Gastroesophageal sphincter (tissue), 4 donors: ENCODE measurements at regions not wholly inside any gene's neighbourhood (a gene's known extent, or its start where the extent isn't known, plus 50 kb on each side); places are given as distances from the start of the nearest gene placed in this dataset.

Experiments
- ATAC-seq: fragments of 150-250 bp; one replicate; pipeline ENCODE4 v1.9.1; 2016; ENCODE audit warnings: mild to moderate bottlenecking, moderate library complexity
- H3K27ac ChIP-seq, 4 donors: fragments of 200-600 bp; sonication (generic) in 3 of 4; 1 replicate in 3 of 4; 2 replicates in 1 of 4; pipeline ENCODE4 v1.5.1; 2016 to 2019
- H3K27me3 ChIP-seq: fragments of 200-600 bp; sonication (generic); one replicate; pipeline ENCODE4 v1.5.1; 2019
- H3K36me3 ChIP-seq, 2 donors: fragments of 200-600 bp; sonication (generic); one replicate each; pipeline ENCODE4 v1.5.1; 2019; ENCODE audit warnings: control low read depth in 1 of 2
- H3K4me1 ChIP-seq, 3 donors: fragments of 200-600 bp; sonication (generic); 1 replicate in 2 of 3; 2 replicates in 1 of 3; pipeline ENCODE4 v1.5.1; 2016 to 2019; ENCODE audit warnings: control low read depth in 2 of 3
- H3K4me3 ChIP-seq, 2 donors: fragments of 200-600 bp; sonication (generic); one replicate each; pipeline ENCODE4 v1.5.1; 2019; ENCODE audit warnings: mild to moderate bottlenecking in 1 of 2, moderate library complexity in 1 of 2
- H3K9me3 ChIP-seq, 3 donors: fragments of 200-600 bp; sonication (generic); one replicate each; pipeline ENCODE4 v1.5.1; 2017 to 2019; ENCODE audit warnings: control low read depth in 2 of 3
- EP300 ChIP-seq: sonication (generic); formaldehyde crosslinking; IDR thresholded peaks from one replicate; pipeline ENCODE4 v1.6.1; 2017; ENCODE audit warnings: antibody characterized with exemption, mild to moderate bottlenecking
- POLR2A ChIP-seq, 2 donors: fragments of 450-650 bp; IDR thresholded peaks; one replicate each; pipeline ENCODE4 v1.6.1; 2017; ENCODE audit warnings: antibody characterized with exemption in 2 of 2, mild to moderate bottlenecking in 2 of 2, moderate library complexity in 1 of 2
- POLR2AphosphoS5 ChIP-seq: sonication (generic); formaldehyde crosslinking; IDR thresholded peaks from one replicate; pipeline ENCODE4 v1.6.1; 2017; ENCODE audit warnings: antibody characterized with exemption
- WGBS, 2 donors: methylation state at CpG; one replicate each; pipeline ENCODE4 v1.1.5; 2018; ENCODE audit warnings: low coverage in 1 of 2; 5-methylcytosine and 5-hydroxymethylcytosine counted together
- TF ChIP-seq, protein P1 (sequence below), 4 experiments: fragments of 200-600 bp in 2 of 4; fragments of 450-650 bp in 2 of 4; sonication (generic) in 1 of 4; IDR thresholded peaks; one replicate each; pipeline ENCODE4 v1.5.1; 2017 to 2019; ENCODE audit warnings: antibody characterized with exemption in 4 of 4, mild to moderate bottlenecking in 2 of 4, moderate library complexity in 2 of 4

GRCh38 chr9:82736126-82736525 lies 326.8 kb downstream of the RASEF start:
- Histone ChIP-seq H3K27me3 (no peaks in the 10 kb centered on the region), H3K27ac (no peak overlapping the region), H3K4me3 (no peak overlapping the region), H3K9me3 (no peaks in the 10 kb centered on the region), H3K36me3 (no peaks in the 10 kb centered on the region), H3K4me1 (no peaks in the 10 kb centered on the region)
- 86 to 94% methylated on average over 4 of the region's 4 CpGs for WGBS, 2 donors
- ATAC-seq = no peak
- TF ChIP-seq POLR2AphosphoS5 (no peak), POLR2A (IDR thresholded peaks at IDR 0.05) (no peak), EP300 (no peak)
- TF ChIP-seq, protein P1, sequence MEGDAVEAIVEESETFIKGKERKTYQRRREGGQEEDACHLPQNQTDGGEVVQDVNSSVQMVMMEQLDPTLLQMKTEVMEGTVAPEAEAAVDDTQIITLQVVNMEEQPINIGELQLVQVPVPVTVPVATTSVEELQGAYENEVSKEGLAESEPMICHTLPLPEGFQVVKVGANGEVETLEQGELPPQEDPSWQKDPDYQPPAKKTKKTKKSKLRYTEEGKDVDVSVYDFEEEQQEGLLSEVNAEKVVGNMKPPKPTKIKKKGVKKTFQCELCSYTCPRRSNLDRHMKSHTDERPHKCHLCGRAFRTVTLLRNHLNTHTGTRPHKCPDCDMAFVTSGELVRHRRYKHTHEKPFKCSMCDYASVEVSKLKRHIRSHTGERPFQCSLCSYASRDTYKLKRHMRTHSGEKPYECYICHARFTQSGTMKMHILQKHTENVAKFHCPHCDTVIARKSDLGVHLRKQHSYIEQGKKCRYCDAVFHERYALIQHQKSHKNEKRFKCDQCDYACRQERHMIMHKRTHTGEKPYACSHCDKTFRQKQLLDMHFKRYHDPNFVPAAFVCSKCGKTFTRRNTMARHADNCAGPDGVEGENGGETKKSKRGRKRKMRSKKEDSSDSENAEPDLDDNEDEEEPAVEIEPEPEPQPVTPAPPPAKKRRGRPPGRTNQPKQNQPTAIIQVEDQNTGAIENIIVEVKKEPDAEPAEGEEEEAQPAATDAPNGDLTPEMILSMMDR (IDR thresholded peaks at IDR 0.05) = no peak

GRCh38 chr9:82736701-82737100 lies 326.2 kb downstream of the RASEF start:
- Histone ChIP-seq H3K27ac (no peak overlapping the region), H3K9me3 (no peaks in the 10 kb centered on the region), H3K27me3 (no peaks in the 10 kb centered on the region), H3K4me1 (no peaks in the 10 kb centered on the region), H3K4me3 (no peak overlapping the region), H3K36me3 (no peaks in the 10 kb centered on the region)
- TF ChIP-seq POLR2AphosphoS5 (no peak), POLR2A (IDR thresholded peaks at IDR 0.05) (no peak), EP300 (no peak)
- TF ChIP-seq, protein P1 (IDR thresholded peaks at IDR 0.05) = no peak
- ATAC-seq = no peak
- 47 to 71% methylated on average over 2 of the region's 2 CpGs for WGBS, 2 donors

GRCh38 chr9:82745919-82746318 lies 317.0 kb downstream of the RASEF start:
- Histone ChIP-seq H3K9me3 (no peaks in the 10 kb centered on the region), H3K4me3 (no peak overlapping the region), H3K27me3 (no peaks in the 10 kb centered on the region), H3K36me3 (no peaks in the 10 kb centered on the region), H3K4me1 (no peaks in the 10 kb centered on the region), H3K27ac (no peak overlapping the region)
- no peak for ATAC-seq
- 40 to 100% methylated on average over 2 of the region's 2 CpGs for WGBS, 2 donors
- TF ChIP-seq EP300 = no peak
- TF ChIP-seq POLR2AphosphoS5 = no peak
- TF ChIP-seq POLR2A (IDR thresholded peaks at IDR 0.05) = no peak
- TF ChIP-seq, protein P1 (IDR thresholded peaks at IDR 0.05) = no peak

DNA sequence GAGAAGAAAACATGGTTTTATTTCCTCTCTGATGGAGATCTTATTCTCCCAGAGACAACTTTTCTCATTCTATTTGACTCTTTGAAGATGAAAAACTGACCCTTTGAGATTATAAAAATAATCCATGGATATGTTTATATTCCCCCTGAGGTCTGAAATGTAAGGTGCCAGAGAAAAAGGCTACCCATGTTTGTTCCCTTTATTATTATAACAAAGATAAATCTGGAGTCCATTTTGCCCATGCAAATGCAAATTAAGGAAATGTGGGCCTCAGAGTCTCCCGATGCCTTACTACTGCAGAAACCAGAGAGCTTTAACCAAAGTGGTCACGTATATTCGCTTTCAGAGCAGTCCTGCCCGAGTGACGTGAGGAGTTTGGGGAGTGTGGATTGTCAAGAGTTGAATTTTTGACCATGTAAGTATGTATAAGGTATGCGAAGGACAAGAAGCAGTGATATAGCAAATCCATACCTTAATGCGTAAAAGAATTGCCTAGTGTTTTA lies 312.5 kb downstream of the RASEF start:
- no peaks in the 10 kb centered on the region for H3K9me3 ChIP-seq
- H3K4me1 ChIP-seq = no peaks in the 10 kb centered on the region
- no peaks in the 10 kb centered on the region for H3K36me3 ChIP-seq
- H3K4me3 ChIP-seq = no peak overlapping the region
- no peaks in the 10 kb centered on the region for H3K27me3 ChIP-seq
- no peak for ATAC-seq
- WGBS, 2 donors = 82 to 83% methylated on average over 7 of the region's 7 CpGs
- H3K27ac ChIP-seq = no peak overlapping the region
- no peak for TF ChIP-seq EP300
- TF ChIP-seq, protein P1 (IDR thresholded peaks at IDR 0.05) = no peak
- TF ChIP-seq POLR2AphosphoS5 = no peak
- TF ChIP-seq POLR2A (IDR thresholded peaks at IDR 0.05) = no peak

DNA sequence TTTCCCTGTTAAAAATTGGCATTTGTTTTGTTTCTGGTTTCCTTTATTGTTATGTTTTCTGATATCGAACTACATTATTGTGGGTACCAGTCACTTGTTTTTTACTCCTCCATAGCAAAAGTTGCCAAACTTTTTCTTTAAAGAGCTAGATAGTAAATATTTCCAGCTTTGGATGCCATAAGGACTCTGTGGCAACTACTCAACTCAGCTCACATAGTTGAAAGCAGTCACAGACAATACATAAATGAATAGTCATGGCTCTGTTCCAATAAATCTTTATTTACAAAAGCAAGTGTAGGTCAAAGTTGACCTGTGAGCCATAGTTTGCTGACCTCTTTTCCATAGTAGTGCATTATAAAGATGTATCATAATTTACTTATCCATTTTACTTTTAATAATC lies 305.0 kb downstream of the RASEF start:
- no peak overlapping the region for H3K27ac ChIP-seq
- no peak for ATAC-seq
- H3K36me3 ChIP-seq = no peaks in the 10 kb centered on the region
- WGBS, 2 donors = 33 to 91% methylated on average over 1 of the region's 1 CpG
- H3K4me3 ChIP-seq = no peak overlapping the region
- H3K27me3 ChIP-seq = no peaks in the 10 kb centered on the region
- H3K9me3 ChIP-seq = no peaks in the 10 kb centered on the region
- H3K4me1 ChIP-seq = no peaks in the 10 kb centered on the region
- TF ChIP-seq EP300 = no peak
- TF ChIP-seq POLR2AphosphoS5 = no peak
- TF ChIP-seq, protein P1 (IDR thresholded peaks at IDR 0.05) = no peak
- TF ChIP-seq POLR2A (IDR thresholded peaks at IDR 0.05) = no peak
